ENCODE measurements at regions not wholly inside any gene's neighbourhood (a gene's known extent, or its start where the extent isn't known, plus 50 kb on each side); places are given as distances from the start of the nearest gene placed in this dataset.

GRCh38 chr11:116240710-116241109 is 532.1 kb downstream of the BUD13 start:
- Histone ChIP-seq H4K20me1 (ENCODE audit: control insufficient read depth, insufficient read depth, low read depth, low read length) (no peaks in the 10 kb centered on the region), H3K79me2 (ENCODE audit: control insufficient read depth, low read length) (no peaks in the 10 kb centered on the region), H3K36me3 (ENCODE audit: control insufficient read depth, low read length) (no peaks in the 10 kb centered on the region), H3K4me1 (ENCODE audit: control insufficient read depth, low read length) (no peaks in the 10 kb centered on the region), H3K27ac (ENCODE audit: low read depth, low read length) (no peak overlapping the region), H3K9me2 (replicated peaks; ENCODE audit: control insufficient read depth, low read length) (no peaks in the 10 kb centered on the region), H3F3A (ENCODE audit: control insufficient read depth, insufficient read depth) (no peaks in the 10 kb centered on the region), H3K4me3 (ENCODE audit: low read length) (no peak overlapping the region), H3K9me3 (ENCODE audit: control insufficient read depth, insufficient read depth, low read length) (no peaks in the 10 kb centered on the region), H3K27me3 (ENCODE audit: control insufficient read depth, low read length) (no peaks in the 10 kb centered on the region), H3K4me2 (ENCODE audit: low read length) (no peak overlapping the region)
- TF ChIP-seq EZH2phosphoT487 (IDR thresholded peaks at IDR 0.05; ENCODE audit: borderline replicate concordance, low read length) (no peak), CTCF (IDR thresholded peaks at IDR 0.05; ENCODE audit: low read depth, low read length, poor library complexity, severe bottlenecking) (no peak)

GRCh38 chr11:116239247-116239646 is 533.5 kb downstream of the BUD13 start:
- Histone ChIP-seq H3K4me3 (ENCODE audit: low read length) (no peak overlapping the region), H3K9me2 (replicated peaks; ENCODE audit: control insufficient read depth, low read length) (no peaks in the 10 kb centered on the region), H3K4me2 (ENCODE audit: low read length) (no peak overlapping the region), H3K4me1 (ENCODE audit: control insufficient read depth, low read length) (no peaks in the 10 kb centered on the region), H3K36me3 (ENCODE audit: control insufficient read depth, low read length) (no peaks in the 10 kb centered on the region), H3K27ac (ENCODE audit: low read depth, low read length) (no peak overlapping the region), H4K20me1 (ENCODE audit: control insufficient read depth, insufficient read depth, low read depth, low read length) (no peaks in the 10 kb centered on the region), H3K9me3 (ENCODE audit: control insufficient read depth, insufficient read depth, low read length) (no peaks in the 10 kb centered on the region), H3K79me2 (ENCODE audit: control insufficient read depth, low read length) (no peaks in the 10 kb centered on the region), H3K27me3 (ENCODE audit: control insufficient read depth, low read length) (no peaks in the 10 kb centered on the region), H3F3A (ENCODE audit: control insufficient read depth, insufficient read depth) (no peaks in the 10 kb centered on the region)
- no peak for TF ChIP-seq CTCF (IDR thresholded peaks at IDR 0.05; ENCODE audit: low read depth, low read length, poor library complexity, severe bottlenecking)
- no peak for TF ChIP-seq EZH2phosphoT487 (IDR thresholded peaks at IDR 0.05; ENCODE audit: borderline replicate concordance, low read length)

GRCh38 chr11:116234989-116235568 is 537.7 kb downstream of the BUD13 start:
- H3K4me1 ChIP-seq (ENCODE audit: control insufficient read depth, low read length) = no peaks in the 10 kb centered on the region
- no peak overlapping the region for H3K4me3 ChIP-seq (ENCODE audit: low read length)
- no peak for TF ChIP-seq EZH2phosphoT487 (IDR thresholded peaks at IDR 0.05; ENCODE audit: borderline replicate concordance, low read length)
- H3K9me3 ChIP-seq (ENCODE audit: control insufficient read depth, insufficient read depth, low read length) = no peaks in the 10 kb centered on the region
- H3K79me2 ChIP-seq (ENCODE audit: control insufficient read depth, low read length) = no peaks in the 10 kb centered on the region
- H3K4me2 ChIP-seq (ENCODE audit: low read length) = no peak overlapping the region
- H3K27ac ChIP-seq (ENCODE audit: low read depth, low read length) = no peak overlapping the region
- no peaks in the 10 kb centered on the region for H3K9me2 ChIP-seq (replicated peaks; ENCODE audit: control insufficient read depth, low read length)
- no peaks in the 10 kb centered on the region for H3K27me3 ChIP-seq (ENCODE audit: control insufficient read depth, low read length)
- H3F3A ChIP-seq (ENCODE audit: control insufficient read depth, insufficient read depth) = no peaks in the 10 kb centered on the region
- H4K20me1 ChIP-seq (ENCODE audit: control insufficient read depth, insufficient read depth, low read depth, low read length) = no peaks in the 10 kb centered on the region
- no peaks in the 10 kb centered on the region for H3K36me3 ChIP-seq (ENCODE audit: control insufficient read depth, low read length)

- H3K4me2 ChIP-seq (ENCODE audit: low read length) = no peak overlapping the region
- H3K9me3 ChIP-seq (ENCODE audit: control insufficient read depth, insufficient read depth, low read length) = no peaks in the 10 kb centered on the region
- no peaks in the 10 kb centered on the region for H3K36me3 ChIP-seq (ENCODE audit: control insufficient read depth, low read length)
- no peaks in the 10 kb centered on the region for H3F3A ChIP-seq (ENCODE audit: control insufficient read depth, insufficient read depth)
- no peaks in the 10 kb centered on the region for H3K79me2 ChIP-seq (ENCODE audit: control insufficient read depth, low read length)
- no peaks in the 10 kb centered on the region for H3K27me3 ChIP-seq (ENCODE audit: control insufficient read depth, low read length)
- H3K4me3 ChIP-seq (ENCODE audit: low read length) = no peak overlapping the region
- TF ChIP-seq EZH2phosphoT487 (IDR thresholded peaks at IDR 0.05; ENCODE audit: borderline replicate concordance, low read length) (no peak), CTCF (IDR thresholded peaks at IDR 0.05; ENCODE audit: low read depth, low read length, poor library complexity, severe bottlenecking) (no peak)
- H3K9me2 ChIP-seq (replicated peaks; ENCODE audit: control insufficient read depth, low read length) = no peaks in the 10 kb centered on the region
- no peaks in the 10 kb centered on the region for H4K20me1 ChIP-seq (ENCODE audit: control insufficient read depth, insufficient read depth, low read depth, low read length)
- no peaks in the 10 kb centered on the region for H3K4me1 ChIP-seq (ENCODE audit: control insufficient read depth, low read length)
- no peak overlapping the region for H3K27ac ChIP-seq (ENCODE audit: low read depth, low read length)
These were observed 539.2 kb downstream of the BUD13 start for GRCh38 chr11:116233561-116233960.

All from DOHH2 (cell line).